Activated naive CD4-positive, alpha-beta T cell treated with anti-CD3 and anti-CD28 coated beads for 36 hours (primary cell): ENCODE measurements at regions not wholly inside any gene's neighbourhood (a gene's known extent, or its start where the extent isn't known, plus 50 kb on each side); places are given as distances from the start of the nearest gene placed in this dataset.
A peak's percentile ranks its signal among the peaks of the same experiment; 100 is the strongest.
"Not testable (repeated sequence)": the region's sequence is repeated elsewhere in the genome, so short reads cannot be mapped to it uniquely, and the experiment has no call there.

Source experiments
- CTCF ChIA-PET: fragments of 350-600 bp; sonication (Branson Sonifier 250); formaldehyde crosslinking; loops from one replicate; lab custom pipeline; 2021; ENCODE audit warnings: antibody characterized with exemption; lab: Charles Lee
- DNase-seq: peaks from one replicate; pipeline ENCODE4 v3.0.0-alpha.2; 2020
- H3K27ac Mint-ChIP-seq: one replicate; pipeline ENCODE4 v1.8.0; 2021; ENCODE audit warnings: mild to moderate bottlenecking, mixed read lengths
- H3K27me3 Mint-ChIP-seq: one replicate; pipeline ENCODE4 v1.8.0; 2021; ENCODE audit warnings: low read depth, mixed read lengths
- H3K36me3 Mint-ChIP-seq: one replicate; pipeline ENCODE4 v1.8.0; 2021; ENCODE audit warnings: low read depth, mixed read lengths
- H3K4me1 Mint-ChIP-seq: one replicate; pipeline ENCODE4 v1.8.0; 2021; ENCODE audit warnings: low read depth, mixed read lengths
- H3K4me3 Mint-ChIP-seq: one replicate; pipeline ENCODE4 v1.8.0; 2021; ENCODE audit warnings: mild to moderate bottlenecking, moderate library complexity, mixed read lengths
- H3K9me3 Mint-ChIP-seq: one replicate; pipeline ENCODE4 v1.8.0; 2021; ENCODE audit warnings: mixed read lengths
- intact Hi-C: fragments of 100-400 bp; cut with micrococcal nuclease; formaldehyde crosslinking; loops from one replicate; pipeline ENCODE4 v1.15.1; 2023

- H3K36me3 Mint-ChIP-seq, H3K4me3 Mint-ChIP-seq, H3K27ac Mint-ChIP-seq, CTCF ChIA-PET, H3K4me1 Mint-ChIP-seq, intact Hi-C loops, H3K9me3 Mint-ChIP-seq, DNase-seq, H3K27me3 Mint-ChIP-seq: not testable (repeated sequence)
These were observed 54.2 kb upstream of the LGALS9B start for GRCh38 chr17:20521532-20521931.

- H3K4me3 Mint-ChIP-seq, H3K27ac Mint-ChIP-seq, intact Hi-C loops, CTCF ChIA-PET, H3K4me1 Mint-ChIP-seq, DNase-seq, H3K27me3 Mint-ChIP-seq, H3K36me3 Mint-ChIP-seq, H3K9me3 Mint-ChIP-seq: not testable (repeated sequence)
These were observed 51.1 kb upstream of the LGALS9B start for GRCh38 chr17:20518462-20518861.

- H3K9me3 Mint-ChIP-seq: not testable (repeated sequence)
These were observed 50.1 kb upstream of the LGALS9B start for GRCh38 chr17:20517392-20517791.

More at GRCh38 chr17:20517392-20517791, 50.1 kb upstream of the LGALS9B start:
- H3K4me1 Mint-ChIP-seq, H3K27me3 Mint-ChIP-seq, intact Hi-C loops, H3K27ac Mint-ChIP-seq, CTCF ChIA-PET, H3K4me3 Mint-ChIP-seq, H3K36me3 Mint-ChIP-seq: not testable (repeated sequence)
- peak; percentile 15 for DNase-seq
